ENCODE measurements at regions not wholly inside any gene's neighbourhood (a gene's known extent, or its start where the extent isn't known, plus 50 kb on each side); places are given as distances from the start of the nearest gene placed in this dataset.

DNA sequence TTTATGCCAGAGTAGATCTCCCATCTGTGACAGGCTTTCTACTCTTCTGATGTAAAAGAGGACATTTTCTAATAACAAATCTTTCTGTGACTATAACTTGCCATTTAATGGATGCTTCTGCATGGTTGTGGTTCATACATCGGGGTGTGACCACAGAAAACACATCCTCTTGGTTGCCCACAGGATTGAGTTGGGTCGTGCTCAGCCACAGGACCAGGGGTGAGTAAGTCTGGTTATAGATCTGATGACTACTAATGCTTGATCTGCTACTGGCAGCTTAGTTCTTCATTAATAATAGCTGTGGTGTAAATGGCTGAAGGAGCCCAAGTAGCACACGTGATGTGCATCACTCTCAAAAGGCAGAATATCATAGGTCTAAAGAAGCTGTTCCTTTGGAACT lies 328.2 kb downstream of the RWDD3 start:
- ChIA-PET POLR2A (no interaction called here), CTCF (ENCODE audit: low intra/inter-chr PET ratio, low total read pairs) (no interaction called here)
- in situ Hi-C loops (cut with HindIII; ENCODE audit: extremely low pct_ligation_motif_present, low pct_unique_long_range_greater_than_20kb) (no loop called here), intact Hi-C loops (cut with micrococcal nuclease; ENCODE audit: unreplicated experiment) (no loop called here)
- Histone ChIP-seq H3K9ac (ENCODE audit: insufficient read depth, low read depth, low read length) (no peak overlapping the region), H3K36me3 (replicated peaks in 1 of 2; ENCODE audit: control insufficient read depth in 1 of 2, insufficient read depth in 2 of 2, low read length in 2 of 2) (no peaks in the 10 kb centered on the region), H3K4me3 (replicated peaks in 1 of 3; ENCODE audit: insufficient read depth in 1 of 3, low read depth in 2 of 3, low read length in 3 of 3) (no peak overlapping the region), H3K27ac (ENCODE audit: extremely low read length, insufficient read depth, low read length) (no peak overlapping the region), H3K27me3 (ENCODE audit: control insufficient read depth in 1 of 2, insufficient read depth in 2 of 2, low read length in 2 of 2) (no peaks in the 10 kb centered on the region), H3K4me1 (ENCODE audit: insufficient read depth, low read length) (no peaks in the 10 kb centered on the region), H3K79me2 (ENCODE audit: insufficient read depth, low read length) (no peaks in the 10 kb centered on the region), H4K20me1 (ENCODE audit: insufficient read depth, low read length) (no peaks in the 10 kb centered on the region), H3K9me3 (ENCODE audit: low read length) (peaks cover 12% of the 10 kb centered on the region; the same call in 1 of the 2 replicates), H2AFZ (ENCODE audit: low read length) (no peak overlapping the region), H3K4me2 (ENCODE audit: low read depth, low read length) (no peak overlapping the region)
- WGBS (ENCODE audit: low lambda C conversion rate): 0% methylated on average over 3 of the region's 3 CpGs
- FAIRE-seq (no peak), ATAC-seq (no peak), DNase-seq (ENCODE audit: low spot score) (no peak)
- TF ChIP-seq, protein P1, sequence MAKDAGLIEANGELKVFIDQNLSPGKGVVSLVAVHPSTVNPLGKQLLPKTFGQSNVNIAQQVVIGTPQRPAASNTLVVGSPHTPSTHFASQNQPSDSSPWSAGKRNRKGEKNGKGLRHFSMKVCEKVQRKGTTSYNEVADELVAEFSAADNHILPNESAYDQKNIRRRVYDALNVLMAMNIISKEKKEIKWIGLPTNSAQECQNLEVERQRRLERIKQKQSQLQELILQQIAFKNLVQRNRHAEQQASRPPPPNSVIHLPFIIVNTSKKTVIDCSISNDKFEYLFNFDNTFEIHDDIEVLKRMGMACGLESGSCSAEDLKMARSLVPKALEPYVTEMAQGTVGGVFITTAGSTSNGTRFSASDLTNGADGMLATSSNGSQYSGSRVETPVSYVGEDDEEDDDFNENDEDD (CRISPR knock-in tag; IDR thresholded peaks at IDR 0.05; ENCODE audit: borderline replicate concordance): no peak
- TF ChIP-seq ZFAT (CRISPR knock-in tag; conservative IDR thresholded peaks at IDR 0.05): no peak
- no peak for TF ChIP-seq MAF1 (CRISPR knock-in tag; IDR thresholded peaks at IDR 0.05; ENCODE audit: borderline replicate concordance)
- no peak for TF ChIP-seq ZNF256 (CRISPR knock-in tag; conservative IDR thresholded peaks at IDR 0.05)
- no peak for TF ChIP-seq ZSCAN22 (CRISPR knock-in tag; IDR thresholded peaks at IDR 0.05)
- TF ChIP-seq KDM5B (CRISPR knock-in tag; IDR thresholded peaks at IDR 0.05; ENCODE audit: borderline replicate concordance): no peak
- TF ChIP-seq, protein P2, sequence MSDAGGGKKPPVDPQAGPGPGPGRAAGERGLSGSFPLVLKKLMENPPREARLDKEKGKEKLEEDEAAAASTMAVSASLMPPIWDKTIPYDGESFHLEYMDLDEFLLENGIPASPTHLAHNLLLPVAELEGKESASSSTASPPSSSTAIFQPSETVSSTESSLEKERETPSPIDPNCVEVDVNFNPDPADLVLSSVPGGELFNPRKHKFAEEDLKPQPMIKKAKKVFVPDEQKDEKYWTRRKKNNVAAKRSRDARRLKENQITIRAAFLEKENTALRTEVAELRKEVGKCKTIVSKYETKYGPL (CRISPR knock-in tag; IDR thresholded peaks at IDR 0.05): no peak
- TF ChIP-seq, protein P3, sequence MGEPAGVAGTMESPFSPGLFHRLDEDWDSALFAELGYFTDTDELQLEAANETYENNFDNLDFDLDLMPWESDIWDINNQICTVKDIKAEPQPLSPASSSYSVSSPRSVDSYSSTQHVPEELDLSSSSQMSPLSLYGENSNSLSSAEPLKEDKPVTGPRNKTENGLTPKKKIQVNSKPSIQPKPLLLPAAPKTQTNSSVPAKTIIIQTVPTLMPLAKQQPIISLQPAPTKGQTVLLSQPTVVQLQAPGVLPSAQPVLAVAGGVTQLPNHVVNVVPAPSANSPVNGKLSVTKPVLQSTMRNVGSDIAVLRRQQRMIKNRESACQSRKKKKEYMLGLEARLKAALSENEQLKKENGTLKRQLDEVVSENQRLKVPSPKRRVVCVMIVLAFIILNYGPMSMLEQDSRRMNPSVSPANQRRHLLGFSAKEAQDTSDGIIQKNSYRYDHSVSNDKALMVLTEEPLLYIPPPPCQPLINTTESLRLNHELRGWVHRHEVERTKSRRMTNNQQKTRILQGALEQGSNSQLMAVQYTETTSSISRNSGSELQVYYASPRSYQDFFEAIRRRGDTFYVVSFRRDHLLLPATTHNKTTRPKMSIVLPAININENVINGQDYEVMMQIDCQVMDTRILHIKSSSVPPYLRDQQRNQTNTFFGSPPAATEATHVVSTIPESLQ (CRISPR knock-in tag; conservative IDR thresholded peaks at IDR 0.05): no peak
- no peak for TF ChIP-seq FOSL2 (CRISPR knock-in tag; IDR thresholded peaks at IDR 0.05)
- no peak for TF ChIP-seq ZNF619 (CRISPR knock-in tag; IDR thresholded peaks at IDR 0.05)
- no peak for TF ChIP-seq ZNF549 (CRISPR knock-in tag; IDR thresholded peaks at IDR 0.05)
- no peak for TF ChIP-seq ZNF17 (CRISPR knock-in tag; IDR thresholded peaks at IDR 0.05)
- no peak for TF ChIP-seq ZNF746 (CRISPR knock-in tag; IDR thresholded peaks at IDR 0.05)
- TF ChIP-seq, protein P4, sequence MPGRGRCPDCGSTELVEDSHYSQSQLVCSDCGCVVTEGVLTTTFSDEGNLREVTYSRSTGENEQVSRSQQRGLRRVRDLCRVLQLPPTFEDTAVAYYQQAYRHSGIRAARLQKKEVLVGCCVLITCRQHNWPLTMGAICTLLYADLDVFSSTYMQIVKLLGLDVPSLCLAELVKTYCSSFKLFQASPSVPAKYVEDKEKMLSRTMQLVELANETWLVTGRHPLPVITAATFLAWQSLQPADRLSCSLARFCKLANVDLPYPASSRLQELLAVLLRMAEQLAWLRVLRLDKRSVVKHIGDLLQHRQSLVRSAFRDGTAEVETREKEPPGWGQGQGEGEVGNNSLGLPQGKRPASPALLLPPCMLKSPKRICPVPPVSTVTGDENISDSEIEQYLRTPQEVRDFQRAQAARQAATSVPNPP (CRISPR knock-in tag; IDR thresholded peaks at IDR 0.05): no peak
- no TSS peak for BruUV-seq (replicated peaks)
